IPS DF 19.7 (cell line): ENCODE measurements at regions not wholly inside any gene's neighbourhood (a gene's known extent, or its start where the extent isn't known, plus 50 kb on each side); places are given as distances from the start of the nearest gene placed in this dataset.
A peak's percentile ranks its signal among the peaks of the same experiment; 100 is the strongest.
"Not testable (repeated sequence)": the region's sequence is repeated elsewhere in the genome, so short reads cannot be mapped to it uniquely, and the experiment has no call there.

Experiments
- DNase-seq: peaks from one replicate; pipeline ENCODE4 v3.0.0-alpha.2; 2013; ENCODE audit warnings: low read depth, low spot score

DNA sequence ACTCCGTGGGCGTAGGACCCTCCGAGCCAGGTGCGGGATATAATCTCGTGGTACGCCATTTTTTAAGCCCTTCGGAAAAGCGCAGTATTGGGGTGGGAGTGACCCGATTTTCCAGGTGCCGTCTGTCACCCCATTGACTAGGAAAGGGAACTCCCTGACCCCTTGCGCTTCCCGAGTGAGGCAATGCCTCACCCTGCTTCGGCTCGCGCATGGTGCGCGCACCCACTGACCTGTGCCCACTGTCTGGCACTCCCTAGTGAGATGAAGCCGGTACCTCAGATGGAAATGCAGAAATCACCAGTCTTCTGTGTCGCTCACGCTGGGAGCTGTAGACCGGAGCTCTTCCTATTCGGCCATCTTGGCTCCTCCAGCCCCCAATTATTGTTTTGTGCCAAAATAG, 459.7 kb upstream of the UBE2E2 start:
- DNase-seq, result not testable (repeated sequence)

GRCh38 chr3:22745321-22745720, 457.8 kb upstream of the UBE2E2 start:
- DNase-seq, result no peak

- no peak for DNase-seq
Measured at GRCh38 chr3:22746221-22746620, 456.9 kb upstream of the UBE2E2 start.

GRCh38 chr3:22748453-22749045, 454.6 kb upstream of the UBE2E2 start:
- DNase-seq, result no peak

GRCh38 chr3:22759636-22760310, 443.4 kb upstream of the UBE2E2 start:
- no peak for DNase-seq

DNA sequence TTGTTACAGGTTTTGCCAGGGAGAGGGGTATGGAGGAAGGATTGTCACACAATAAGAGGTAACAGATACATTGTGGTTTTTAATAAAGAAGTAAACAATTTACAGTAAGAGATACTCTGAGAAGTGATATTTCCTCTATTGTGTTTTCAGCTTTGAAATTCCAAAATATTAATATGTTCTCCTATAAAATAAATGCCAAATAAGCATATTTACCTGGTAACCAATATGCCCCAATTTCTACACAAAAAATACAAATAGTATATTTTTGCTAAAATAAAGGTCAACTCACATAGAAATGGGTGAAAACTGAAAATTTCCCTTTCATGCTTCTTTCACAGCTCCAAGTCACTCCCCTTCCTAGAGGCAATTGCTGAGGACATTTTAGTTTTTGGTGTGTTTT, 437.4 kb upstream of the UBE2E2 start:
- no peak for DNase-seq

DNA sequence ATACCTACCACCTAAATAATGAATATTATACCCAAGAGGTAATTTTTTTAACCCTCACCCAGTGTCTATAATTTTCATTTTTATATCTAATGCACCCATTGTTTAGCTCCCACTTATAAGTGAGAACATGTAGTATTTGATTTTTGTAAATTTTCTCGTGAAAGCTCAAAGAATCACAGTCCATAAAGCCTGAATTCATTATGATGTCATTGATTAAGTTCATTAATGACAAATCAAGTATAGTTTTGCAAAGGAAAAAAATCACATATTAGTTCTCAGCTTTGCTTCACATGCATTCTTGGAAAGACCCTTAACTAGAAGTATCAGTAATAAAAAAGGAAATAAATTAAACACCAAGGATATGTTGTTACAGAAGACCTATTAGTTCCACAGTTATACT, 425.3 kb upstream of the UBE2E2 start:
- DNase-seq, result no peak

DNA sequence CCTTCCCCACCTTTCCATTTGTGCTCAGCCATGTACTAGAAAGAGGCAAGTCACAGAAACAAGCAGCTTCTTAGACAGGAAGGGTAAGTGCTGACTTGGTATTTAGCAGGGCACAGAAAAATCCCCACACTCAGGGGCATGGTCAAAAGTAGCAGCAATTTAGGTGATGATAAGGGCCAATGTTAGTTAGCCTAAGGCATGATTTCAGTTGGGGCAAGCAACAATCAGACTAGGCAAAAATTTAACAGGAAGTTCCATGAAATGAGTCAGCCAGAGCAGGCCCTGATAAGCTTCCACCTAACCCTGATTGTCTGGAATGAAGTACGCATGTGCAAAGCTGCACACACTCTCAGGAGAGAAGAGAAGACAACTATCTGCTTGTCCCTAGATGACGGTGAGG, 423.4 kb upstream of the UBE2E2 start:
- DNase-seq, result no peak

GRCh38 chr3:22792533-22792932, 410.6 kb upstream of the UBE2E2 start:
- no peak for DNase-seq

- DNase-seq, result no peak
Measured at GRCh38 chr3:22795917-22796316, 407.2 kb upstream of the UBE2E2 start.

- no peak for DNase-seq
Measured at GRCh38 chr3:22798461-22798860, 404.7 kb upstream of the UBE2E2 start.

DNA sequence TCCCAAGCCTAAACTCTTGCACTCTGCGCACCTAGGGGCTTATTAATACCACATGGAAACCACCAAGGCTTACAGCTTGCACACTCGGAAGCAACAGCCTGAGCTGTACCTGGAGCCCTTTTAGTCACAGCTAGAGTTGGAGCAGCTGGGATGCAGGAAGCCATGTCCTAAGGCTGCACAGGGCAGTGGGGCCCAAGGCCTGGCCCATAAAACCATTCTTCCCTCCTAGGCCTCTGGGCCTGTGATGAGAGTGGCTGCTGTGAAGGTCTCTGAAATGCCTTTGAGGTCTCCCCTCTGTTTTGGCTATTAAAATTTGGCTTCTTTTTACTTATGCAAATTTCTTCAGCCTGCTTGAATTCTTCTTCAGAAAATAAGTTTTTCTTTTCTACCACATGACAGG, 383.9 kb upstream of the UBE2E2 start:
- no peak for DNase-seq

DNA sequence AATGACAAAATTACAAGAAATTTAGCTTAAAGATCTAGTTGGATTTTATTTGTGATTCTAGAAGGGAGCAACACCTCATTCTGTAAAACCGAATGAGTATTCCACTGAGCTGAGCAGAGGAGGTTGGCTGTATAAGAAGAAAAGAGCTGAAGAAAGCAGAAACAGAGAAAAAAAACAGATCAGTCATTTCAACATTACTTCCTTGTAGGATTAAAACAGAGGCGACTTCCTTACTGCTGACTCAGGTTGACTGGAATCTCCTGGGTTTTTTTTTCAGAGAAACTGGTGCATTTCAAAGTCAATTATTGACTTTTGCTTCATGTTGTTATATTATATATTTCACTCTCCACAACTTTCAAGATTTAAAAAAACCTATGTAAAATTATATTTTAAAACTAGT, 368.1 kb upstream of the UBE2E2 start:
- DNase-seq, result no peak

DNA sequence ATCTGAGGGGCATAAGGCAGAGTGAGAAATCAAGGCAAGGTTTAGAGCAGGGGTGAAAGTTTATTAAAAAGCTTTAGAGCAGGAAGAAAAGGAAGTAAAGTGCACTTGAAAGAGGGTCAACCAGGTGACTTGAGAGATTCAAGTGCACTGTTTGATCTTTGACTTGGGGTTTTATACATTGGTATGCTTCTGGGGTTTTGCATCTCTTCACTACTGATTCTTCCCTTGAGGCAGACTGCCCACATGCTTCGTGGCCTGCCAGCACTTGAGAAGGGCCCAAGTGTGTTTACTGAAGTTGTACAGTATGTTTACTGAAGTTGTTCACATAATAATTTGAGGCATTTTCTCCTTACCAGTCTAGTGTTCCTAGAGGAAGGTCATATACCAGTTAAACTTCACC, 367.0 kb upstream of the UBE2E2 start:
- no peak for DNase-seq

- DNase-seq, result no peak
Measured at GRCh38 chr3:22843854-22844253, 359.3 kb upstream of the UBE2E2 start.

DNA sequence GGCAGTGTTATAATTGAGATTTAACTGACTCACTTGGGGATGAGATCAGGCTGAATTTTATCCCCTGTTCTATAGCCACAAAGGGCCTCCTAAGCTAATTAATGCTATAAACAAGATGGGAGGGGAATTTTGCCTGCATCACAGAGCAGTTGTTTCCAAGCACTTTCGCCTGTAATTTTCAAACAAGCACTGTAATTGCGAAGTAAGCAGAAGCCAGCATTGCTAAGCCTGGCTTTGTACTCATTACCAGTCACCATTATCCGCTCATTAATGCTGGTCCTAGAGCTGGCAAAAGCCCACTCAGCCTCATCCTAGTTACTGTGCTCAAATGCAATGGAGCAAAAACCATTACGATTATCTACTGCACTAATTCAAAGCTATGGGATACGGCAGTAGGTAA, 356.6 kb upstream of the UBE2E2 start:
- no peak for DNase-seq

DNA sequence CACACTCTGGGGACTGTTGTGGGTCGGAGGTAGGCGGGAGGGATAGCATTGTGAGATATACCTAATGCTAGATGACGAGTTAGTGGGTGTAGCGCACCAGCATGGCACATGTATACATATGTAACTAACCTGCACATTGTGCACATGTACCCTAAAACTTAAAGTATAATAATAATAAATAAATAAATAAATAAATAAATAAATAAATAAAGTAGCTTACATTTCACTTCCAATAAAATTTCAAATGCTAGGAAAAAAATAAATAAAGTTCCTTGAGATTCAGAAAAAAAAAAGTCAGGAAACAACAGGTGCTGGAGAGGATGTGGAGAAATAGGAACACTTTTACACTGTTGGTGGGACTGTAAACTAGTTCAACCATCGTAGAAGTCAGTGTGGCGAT, 353.5 kb upstream of the UBE2E2 start:
- not testable (repeated sequence) for DNase-seq

DNA sequence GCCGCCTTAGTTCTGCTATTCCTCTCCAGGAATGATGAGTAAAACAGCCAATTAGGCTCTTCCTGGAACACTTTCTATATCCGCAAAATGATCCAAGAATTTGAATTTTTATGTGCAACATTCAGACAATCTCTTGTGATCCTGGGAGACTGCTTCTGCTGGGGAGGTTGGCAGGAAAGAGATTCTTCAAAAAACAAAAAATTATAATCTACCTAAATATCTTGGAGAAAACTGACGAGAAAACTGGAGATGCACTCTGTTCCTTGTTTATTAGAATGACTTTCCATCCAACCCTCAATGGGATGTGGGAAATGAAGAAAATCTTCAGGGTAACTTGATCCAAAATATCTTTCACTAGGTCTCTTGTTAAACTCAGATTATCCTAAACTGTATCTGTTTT, 346.3 kb upstream of the UBE2E2 start:
- DNase-seq, result no peak

- no peak for DNase-seq
Measured at GRCh38 chr3:22858486-22858885, 344.6 kb upstream of the UBE2E2 start.

- no peak for DNase-seq
Measured at GRCh38 chr3:22859618-22860017, 343.5 kb upstream of the UBE2E2 start.

GRCh38 chr3:22861426-22861825, 341.7 kb upstream of the UBE2E2 start:
- DNase-seq, result no peak

GRCh38 chr3:22862111-22862510, 341.0 kb upstream of the UBE2E2 start:
- DNase-seq, result peak; percentile 5

- not testable (repeated sequence) for DNase-seq
Measured at GRCh38 chr3:22882834-22883233, 320.3 kb upstream of the UBE2E2 start.

DNA sequence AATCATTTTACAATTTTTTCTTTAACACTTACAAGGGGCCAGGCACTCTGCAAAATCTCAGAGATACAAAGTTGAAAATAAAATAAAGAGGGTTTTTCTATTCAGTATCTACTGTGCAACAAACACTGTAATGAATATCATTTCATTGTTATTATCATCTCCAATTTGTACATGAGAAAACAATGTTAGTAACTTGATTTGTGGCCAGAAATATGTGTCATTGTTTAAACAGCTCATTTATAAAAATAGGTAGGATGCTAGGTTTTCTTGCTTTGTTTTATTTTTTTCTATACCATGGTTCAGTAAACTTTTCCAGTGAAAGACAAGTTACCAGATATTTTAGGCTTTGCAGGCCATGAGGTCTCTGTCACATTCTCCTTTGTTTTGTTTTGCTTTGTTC, 318.1 kb upstream of the UBE2E2 start:
- DNase-seq, result no peak
